LoVo (cell line): ENCODE measurements at regions not wholly inside any gene's neighbourhood (a gene's known extent, or its start where the extent isn't known, plus 50 kb on each side); places are given as distances from the start of the nearest gene placed in this dataset.
"Not testable (repeated sequence)": the region's sequence is repeated elsewhere in the genome, so short reads cannot be mapped to it uniquely, and the experiment has no call there.

ENCODE experiments used
- DNase-seq: peaks from one replicate; pipeline ENCODE4 v3.0.0-alpha.2; 2016; ENCODE audit warnings: low spot score

DNA sequence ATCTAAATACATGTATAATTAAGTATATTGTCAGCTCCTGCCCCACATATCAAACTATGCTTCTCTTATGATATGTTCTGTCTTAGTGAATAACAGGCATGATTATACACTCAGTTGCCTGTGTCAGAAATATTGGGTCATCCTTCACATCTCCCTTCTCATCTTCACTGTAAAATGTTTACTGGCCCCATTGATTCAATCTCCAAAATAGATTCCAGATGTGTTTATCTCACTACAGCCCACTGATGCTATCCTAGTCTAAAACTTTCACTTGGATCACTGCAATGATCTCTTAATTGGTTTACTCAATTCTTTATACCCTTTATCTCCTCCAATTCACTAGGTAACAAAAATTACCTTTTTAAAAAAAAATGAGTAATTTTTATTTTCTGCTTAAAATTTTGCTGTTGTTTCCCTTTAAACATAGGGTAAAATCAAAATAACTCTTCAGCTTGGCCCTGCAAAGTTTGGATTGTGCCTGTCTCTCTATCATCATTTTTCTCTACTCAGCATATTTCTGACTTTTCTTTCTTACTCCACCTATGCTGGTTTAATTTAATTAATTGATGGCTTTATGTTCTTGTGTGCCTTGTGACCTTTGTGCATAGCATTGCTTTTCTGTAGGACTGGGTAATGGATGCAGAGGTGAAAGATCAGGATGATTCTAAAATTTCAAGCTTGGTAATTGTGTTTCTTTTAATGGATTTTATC, 233.9 kb upstream of the FOXP2 start:
- no peak for DNase-seq

GRCh38 chr7:114175125-114175524, 239.5 kb upstream of the FOXP2 start:
- no peak for DNase-seq

- no peak for DNase-seq
These were observed 241.3 kb upstream of the FOXP2 start for GRCh38 chr7:114173170-114173890.

DNA sequence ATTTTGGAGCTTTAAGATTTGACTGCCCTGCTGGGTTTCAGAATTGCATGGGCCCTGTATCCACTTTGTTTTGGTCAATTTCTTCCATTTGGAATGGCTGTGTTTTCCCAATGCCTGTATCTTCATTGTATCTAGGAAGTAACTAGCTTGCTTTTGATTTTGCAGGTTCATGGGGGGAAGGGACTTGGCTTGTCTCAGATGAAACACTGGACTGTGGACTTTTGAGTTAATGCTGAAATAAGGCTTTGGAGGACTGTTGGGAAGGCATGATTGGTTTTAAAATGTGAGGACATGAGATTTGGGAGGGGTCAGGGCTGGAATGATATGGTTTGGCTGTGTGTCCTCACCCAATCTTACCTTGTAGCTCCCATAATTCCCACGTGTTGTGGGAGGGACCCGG, 245.2 kb upstream of the FOXP2 start:
- not testable (repeated sequence) for DNase-seq

- DNase-seq, result no peak
These were observed 242.1 kb upstream of the PPP1R3A start for GRCh38 chr7:114160925-114161324.

DNA sequence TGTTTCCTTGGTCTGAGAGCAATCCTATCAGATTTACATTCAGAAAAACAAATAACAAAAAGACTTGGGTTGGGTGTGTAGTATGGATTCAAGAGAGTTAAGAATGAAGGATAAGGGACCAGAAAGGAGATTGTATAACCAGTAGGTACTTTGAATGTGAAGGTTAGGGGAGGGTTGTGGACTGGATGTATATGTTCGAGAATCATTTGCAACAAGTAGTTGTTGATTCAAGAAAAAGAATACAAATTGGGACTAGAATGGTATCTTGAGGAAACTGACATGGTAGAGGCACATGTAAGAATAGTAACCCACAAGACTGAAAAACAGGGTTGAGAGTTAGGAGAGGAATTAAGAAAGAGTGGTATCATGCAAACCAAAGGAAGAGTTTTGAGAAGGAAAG, 240.0 kb upstream of the PPP1R3A start:
- no peak for DNase-seq

- DNase-seq, result no peak
These were observed 239.5 kb upstream of the PPP1R3A start for GRCh38 chr7:114158275-114158674.

GRCh38 chr7:114156178-114156577, 237.4 kb upstream of the PPP1R3A start:
- no peak for DNase-seq

GRCh38 chr7:114155116-114156110, 236.6 kb upstream of the PPP1R3A start:
- no peak for DNase-seq

DNA sequence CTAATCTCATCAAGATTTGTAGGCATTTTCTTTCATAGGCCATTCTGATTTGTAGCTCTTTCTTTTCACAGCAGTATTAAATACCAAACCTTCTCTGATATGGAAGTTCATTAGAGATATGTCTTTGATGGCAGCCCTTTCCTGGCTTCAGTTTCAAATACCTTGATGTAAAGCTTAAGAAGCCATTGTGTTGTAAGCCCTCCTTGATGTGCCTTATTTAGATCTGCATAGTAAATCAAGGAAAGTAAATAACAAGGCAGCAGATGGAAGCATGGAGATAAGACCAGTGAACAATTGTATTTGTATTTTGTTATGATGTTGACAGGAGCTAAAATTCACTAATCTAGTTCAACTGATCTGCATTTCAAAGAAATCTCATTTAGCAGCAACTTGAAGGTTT, 234.9 kb upstream of the PPP1R3A start:
- no peak for DNase-seq

DNA sequence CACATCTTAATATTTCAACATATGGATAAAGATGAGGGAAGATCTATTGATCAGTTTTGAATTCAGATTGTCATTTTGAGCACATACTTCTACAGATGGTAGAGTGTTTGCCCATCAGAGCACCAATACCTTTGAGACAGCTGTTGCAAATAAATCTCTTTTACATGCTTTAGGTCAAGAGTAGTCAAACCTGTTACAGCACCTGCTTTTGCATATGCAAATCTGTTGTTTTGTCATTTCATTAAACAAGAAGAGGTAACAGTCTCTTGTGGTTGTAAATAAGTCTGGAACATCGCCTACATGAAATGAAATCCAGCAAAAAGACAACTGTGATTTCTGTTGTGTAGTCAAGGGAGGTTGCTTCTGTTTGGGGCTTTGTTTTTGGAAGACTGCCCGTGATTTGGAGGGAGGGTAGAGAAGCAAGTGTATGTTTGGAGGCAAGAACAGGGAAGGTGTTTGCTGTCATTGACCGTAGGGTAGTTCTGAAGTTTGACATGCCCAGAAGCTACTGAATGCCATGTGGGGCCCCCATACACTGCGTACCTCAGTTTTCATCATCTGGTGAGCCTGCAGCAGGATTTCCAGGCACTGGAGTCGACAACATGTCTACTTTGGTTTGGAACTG, 233.6 kb upstream of the PPP1R3A start:
- no peak for DNase-seq

- no peak for DNase-seq
These were observed 233.0 kb upstream of the PPP1R3A start for GRCh38 chr7:114151777-114152176.

DNA sequence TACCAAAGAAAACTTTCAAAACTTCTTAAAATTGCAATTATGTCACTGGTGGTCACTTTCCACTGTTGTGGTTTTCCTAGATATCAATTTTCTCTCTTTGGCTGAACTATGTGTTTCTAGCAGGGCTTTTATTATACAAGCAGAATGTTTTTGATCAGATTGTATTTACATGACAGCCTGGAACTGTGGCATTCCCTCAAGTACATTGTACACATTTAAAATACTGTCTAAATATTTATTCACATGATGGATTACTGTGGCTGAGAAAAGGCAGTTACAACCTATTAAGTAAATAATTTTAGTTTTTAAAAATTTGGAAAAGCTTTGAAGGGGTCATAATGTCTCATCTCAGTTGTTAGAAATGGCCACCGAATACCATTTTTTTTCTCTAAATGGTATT, 231.9 kb upstream of the PPP1R3A start:
- DNase-seq, result no peak

DNA sequence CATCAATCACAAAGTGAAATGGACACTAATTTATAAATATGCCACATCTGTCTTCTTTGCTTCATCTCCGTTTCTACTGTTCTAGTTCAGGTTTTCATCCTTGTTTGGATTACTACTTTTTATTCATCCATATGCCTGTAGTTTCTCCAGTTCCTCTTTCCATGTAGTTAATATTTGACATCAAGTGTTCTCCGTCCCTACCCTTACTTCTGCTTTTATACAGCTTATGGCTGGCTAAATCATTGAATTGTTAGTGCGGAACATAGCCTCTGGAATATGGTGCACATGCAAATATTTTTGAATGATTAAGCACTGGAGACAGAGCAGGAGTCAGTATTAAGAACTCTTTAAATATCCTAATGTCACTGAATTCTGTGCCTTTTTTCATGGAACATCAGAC, 230.0 kb upstream of the PPP1R3A start:
- DNase-seq, result no peak

- no peak for DNase-seq
These were observed 222.6 kb upstream of the PPP1R3A start for GRCh38 chr7:114141415-114141814.

- DNase-seq, result no peak
These were observed 221.8 kb upstream of the PPP1R3A start for GRCh38 chr7:114140561-114140960.

- DNase-seq, result not testable (repeated sequence)
These were observed 220.9 kb upstream of the PPP1R3A start for GRCh38 chr7:114139690-114140089.

GRCh38 chr7:114138587-114138986, 219.8 kb upstream of the PPP1R3A start:
- no peak for DNase-seq

GRCh38 chr7:114133717-114134116, 214.9 kb upstream of the PPP1R3A start:
- no peak for DNase-seq

GRCh38 chr7:114130866-114131265, 212.1 kb upstream of the PPP1R3A start:
- DNase-seq, result no peak

GRCh38 chr7:114128880-114129279, 210.1 kb upstream of the PPP1R3A start:
- no peak for DNase-seq

- no peak for DNase-seq
These were observed 207.3 kb upstream of the PPP1R3A start for GRCh38 chr7:114126095-114126494.
